K562 (cell line): ENCODE measurements at regions not wholly inside any gene's neighbourhood (a gene's known extent, or its start where the extent isn't known, plus 50 kb on each side); places are given as distances from the start of the nearest gene placed in this dataset.

ENCODE experiments used
- ATAC-seq: fragments of 200-7000 bp; cut with Tn5 transposase; 3 replicates; pipeline ENCODE4 v1.9.1; 2020; ENCODE audit warnings: moderate library complexity
- BruUV-seq: library from RNA; stranded (reverse); fragments of 400-500 nt; replicated peaks from 2 replicates; lab custom pipeline; 2021; lab: Mats Ljungman, UMichigan
- CTCF ChIA-PET: fragments of 300-600 bp; formaldehyde crosslinking; extraction: SDS; loops from one replicate; lab custom pipeline; 2021; ENCODE audit warnings: low intra/inter-chr PET ratio; lab: Yijun Ruan, JAX
- POLR2A ChIA-PET: fragments of 300-600, 350-650 bp; sonication (Branson Sonifier 250); formaldehyde crosslinking; extraction: SDS; loops from one replicate; lab custom pipeline; 2021; ENCODE audit warnings: antibody characterized with exemption, inconsistent platforms; lab: Yijun Ruan, JAX
- DNase-seq, 4 experiments: peaks; one replicate each; pipeline versions ENCODE4 v3.0.0 to v3.0.0-alpha.2; 2011 to 2018; ENCODE audit warnings: low spot score in 3 of 4, mixed read lengths in 3 of 4; ENCODE audit errors: extremely low read depth in 1 of 4
- FAIRE-seq: peaks from 2 replicates; lab custom pipeline; 2011; peaks lifted over from hg19 to GRCh38; lab: Jason Lieb, UNC
- H2AFZ ChIP-seq: 2 replicates; pipeline ENCODE4 v1.6.0; 2011; ENCODE audit warnings: low read depth, low read length, control low read depth, inconsistent platforms
- H3K27ac ChIP-seq: fragments of 200-600 bp; 3 replicates; pipeline ENCODE4 v1.8.0; 2011; ENCODE audit warnings: low read depth, mild to moderate bottlenecking, control low read depth, inconsistent platforms, low read length, moderate library complexity, mixed read lengths; ENCODE audit errors: extremely low read depth
- H3K27me3 ChIP-seq, 2 experiments: fragments of 300-600 bp in 1 of 2; 2 replicates in 1 of 2; 3 replicates in 1 of 2; pipeline versions ENCODE4 v1.6.0 to v1.8.0; 2011; ENCODE audit warnings: inconsistent platforms in 2 of 2, low read length in 2 of 2, mild to moderate bottlenecking in 1 of 2, mixed read lengths in 1 of 2, moderate library complexity in 1 of 2; ENCODE audit not compliant: control insufficient read depth in 2 of 2, insufficient read depth in 2 of 2
- H3K36me3 ChIP-seq: fragments of 300-600 bp; 3 replicates; pipeline ENCODE4 v1.8.0; 2011; ENCODE audit warnings: mild to moderate bottlenecking, low read length, inconsistent platforms; ENCODE audit not compliant: control insufficient read depth, insufficient read depth
- H3K4me1 ChIP-seq, 2 experiments: fragments of 200-600 bp in 1 of 2; replicated peaks in 1 of 2; 2 replicates in 1 of 2; 3 replicates in 1 of 2; pipeline versions ENCODE4 v1.5.1 to v1.8.0; 2011; ENCODE audit warnings: inconsistent platforms in 2 of 2, low read length in 2 of 2, mild to moderate bottlenecking in 1 of 2, mixed read lengths in 1 of 2, moderate library complexity in 1 of 2; ENCODE audit not compliant: control insufficient read depth in 2 of 2, insufficient read depth in 2 of 2
- H3K4me2 ChIP-seq: 2 replicates; pipeline ENCODE4 v1.6.1; 2011; ENCODE audit warnings: low read length, control low read depth, inconsistent platforms, mixed read lengths; ENCODE audit not compliant: insufficient read depth
- H3K4me3 ChIP-seq: fragments of 200-600 bp; sonication (generic), shearing (Covaris generic); 2 replicates; pipeline ENCODE4 v1.5.1; 2016; ENCODE audit warnings: control low read depth, inconsistent platforms
- H3K79me2 ChIP-seq: fragments of 200-600 bp; 3 replicates; pipeline ENCODE4 v1.8.0; 2011; ENCODE audit warnings: low read length, inconsistent platforms; ENCODE audit not compliant: control insufficient read depth, insufficient read depth
- H3K9ac ChIP-seq, 2 experiments: 2 replicates each; pipeline versions ENCODE4 v1.6.0 to v1.6.1; 2011; ENCODE audit warnings: low read depth in 2 of 2, low read length in 2 of 2, control low read depth in 1 of 2, inconsistent platforms in 1 of 2, mild to moderate bottlenecking in 1 of 2, mixed read lengths in 1 of 2; ENCODE audit not compliant: insufficient read depth in 1 of 2
- H3K9me1 ChIP-seq: one replicate; pipeline ENCODE4 v1.6.0; 2011; ENCODE audit warnings: inconsistent platforms, mild to moderate bottlenecking, low read length, moderate library complexity; ENCODE audit not compliant: control insufficient read depth, insufficient read depth
- H3K9me3 ChIP-seq: replicated peaks from 2 replicates; pipeline ENCODE4 v1.5.1; 2011; ENCODE audit warnings: low read depth, low read length, inconsistent platforms; ENCODE audit not compliant: control insufficient read depth, insufficient read depth
- H4K20me1 ChIP-seq: replicated peaks from 2 replicates; pipeline ENCODE4 v1.6.1; 2011; ENCODE audit warnings: low read length, inconsistent platforms, mixed read lengths; ENCODE audit not compliant: control insufficient read depth, insufficient read depth
- CHD2 ChIP-seq: IDR thresholded peaks from 2 replicates; pipeline ENCODE4 v1.6.1; 2011; ENCODE audit warnings: low read depth, low read length
- CREB1 ChIP-seq, 2 experiments: sonication (generic) in 1 of 2; formaldehyde crosslinking in 1 of 2; IDR thresholded peaks; 2 replicates each; pipeline versions ENCODE4 v1.6.1 to v1.8.0; 2012 to 2022; ENCODE audit warnings: inconsistent platforms in 1 of 2, mild to moderate bottlenecking in 1 of 2, missing genetic modification reagents in 1 of 2, moderate library complexity in 1 of 2
- PPARD ChIP-seq: fragments of 250-450 bp; sonication (Bioruptor Pico); IDR thresholded peaks from 2 replicates; pipeline ENCODE4 v1.8.0; 2022; ENCODE audit warnings: inconsistent platforms, mild to moderate bottlenecking, moderate library complexity
- PURB ChIP-seq: sonication (generic); formaldehyde crosslinking; IDR thresholded peaks from 2 replicates; pipeline ENCODE4 v1.9.0; 2021; ENCODE audit warnings: low read depth, mild to moderate bottlenecking, missing genetic modification reagents
- RBM25 ChIP-seq: fragments of 200-400 bp; formaldehyde crosslinking; IDR thresholded peaks from 2 replicates; pipeline ENCODE4 v1.6.1; 2018; ENCODE audit warnings: low read length, low read depth, moderate library complexity; ENCODE audit not compliant: severe bottlenecking
- SMAD2 ChIP-seq: fragments of 150-350 bp; IDR thresholded peaks from 2 replicates; pipeline ENCODE4 v1.6.1; 2014; ENCODE audit warnings: low read depth, mild to moderate bottlenecking, low read length
- SP1 ChIP-seq: sonication (generic); formaldehyde crosslinking; IDR thresholded peaks from 2 replicates; pipeline ENCODE4 v1.8.1; 2022; ENCODE audit warnings: mild to moderate bottlenecking, missing genetic modification reagents
- SRSF1 ChIP-seq: fragments of 200-400 bp; formaldehyde crosslinking; IDR thresholded peaks from 2 replicates; pipeline ENCODE4 v1.6.1; 2017; ENCODE audit warnings: mild to moderate bottlenecking, low read depth, low read length, moderate library complexity
- SUPT5H ChIP-seq: fragments of 450-650 bp; IDR thresholded peaks from 2 replicates; pipeline ENCODE4 v1.6.1; 2016
- ZFX ChIP-seq: sonication (generic); formaldehyde crosslinking; IDR thresholded peaks from 2 replicates; pipeline ENCODE4 v1.8.0; 2022; ENCODE audit warnings: mild to moderate bottlenecking, missing genetic modification reagents, moderate library complexity
- ZNF124 ChIP-seq: sonication (generic); formaldehyde crosslinking; IDR thresholded peaks from 2 replicates; pipeline ENCODE4 v1.8.1; 2022; ENCODE audit warnings: missing genetic modification reagents
- WGBS: fragments of 100-300 bp; shearing (Covaris generic); methylation state at CpG from one replicate; pipeline ENCODE4 v1.1.6; 2016; ENCODE audit warnings: low coverage, mixed read lengths; ENCODE audit not compliant: insufficient coverage; ENCODE audit errors: missing lambda C conversion rate; 5-methylcytosine and 5-hydroxymethylcytosine counted together
- in situ Hi-C: fragments of 300-500 bp; cut with MboI; formaldehyde crosslinking; loops from 4 replicates; pipeline ENCODE4 v1.15.0; 2018; ENCODE audit warnings: inconsistent platforms, mixed read lengths
- intact Hi-C: fragments of 100-400 bp; cut with micrococcal nuclease; formaldehyde crosslinking; loops from 2 replicates; pipeline ENCODE4 v1.14.2; 2022
- TF ChIP-seq, protein P1 (sequence below): fragments of 450-650 bp; IDR thresholded peaks from 2 replicates; pipeline ENCODE4 v1.6.1; 2014; ENCODE audit warnings: low read depth, mild to moderate bottlenecking, moderate library complexity, borderline replicate concordance
- TF ChIP-seq, protein P2 (sequence below): IDR thresholded peaks from 2 replicates; pipeline ENCODE4 v1.6.1; 2011; ENCODE audit warnings: borderline replicate concordance, low read depth, mild to moderate bottlenecking, moderate library complexity, low read length; ENCODE audit not compliant: insufficient read depth, poor library complexity, severe bottlenecking
- TF ChIP-seq, protein P3 (sequence below): fragments of 450-650 bp; IDR thresholded peaks from 2 replicates; pipeline ENCODE4 v1.7.1; 2018; ENCODE audit warnings: mild to moderate bottlenecking, low read depth; ENCODE audit not compliant: partially characterized antibody
- TF ChIP-seq, protein P4 (sequence below): sonication (generic); formaldehyde crosslinking; IDR thresholded peaks from 2 replicates; pipeline ENCODE4 v1.8.0; 2022; ENCODE audit warnings: mild to moderate bottlenecking, missing genetic modification reagents

DNA sequence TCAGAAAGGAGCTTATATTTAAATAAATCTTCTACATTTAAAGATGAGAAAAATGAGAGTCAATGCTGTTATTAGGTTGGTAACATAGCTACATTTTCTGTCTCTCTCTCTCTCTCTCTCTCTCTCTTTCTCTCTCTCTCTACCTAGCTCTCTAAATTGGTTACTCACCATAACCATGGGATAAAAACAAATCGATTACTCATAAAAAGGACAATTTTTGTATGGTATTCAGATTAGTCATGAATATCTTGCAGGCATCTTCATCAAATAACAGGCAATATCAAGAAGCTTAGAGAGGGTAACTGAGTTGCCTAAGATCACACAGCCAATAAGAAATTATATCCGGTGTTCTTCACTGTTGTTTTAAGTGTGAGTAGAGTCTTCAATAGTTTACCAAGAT, 81.8 kb upstream of the ALCAM start (continued):
- TF ChIP-seq, protein P1, sequence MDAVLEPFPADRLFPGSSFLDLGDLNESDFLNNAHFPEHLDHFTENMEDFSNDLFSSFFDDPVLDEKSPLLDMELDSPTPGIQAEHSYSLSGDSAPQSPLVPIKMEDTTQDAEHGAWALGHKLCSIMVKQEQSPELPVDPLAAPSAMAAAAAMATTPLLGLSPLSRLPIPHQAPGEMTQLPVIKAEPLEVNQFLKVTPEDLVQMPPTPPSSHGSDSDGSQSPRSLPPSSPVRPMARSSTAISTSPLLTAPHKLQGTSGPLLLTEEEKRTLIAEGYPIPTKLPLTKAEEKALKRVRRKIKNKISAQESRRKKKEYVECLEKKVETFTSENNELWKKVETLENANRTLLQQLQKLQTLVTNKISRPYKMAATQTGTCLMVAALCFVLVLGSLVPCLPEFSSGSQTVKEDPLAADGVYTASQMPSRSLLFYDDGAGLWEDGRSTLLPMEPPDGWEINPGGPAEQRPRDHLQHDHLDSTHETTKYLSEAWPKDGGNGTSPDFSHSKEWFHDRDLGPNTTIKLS = no peak
- TF ChIP-seq SP1 (CRISPR knock-in tag) (no peak), ZNF124 (CRISPR knock-in tag) (no peak), PURB (CRISPR knock-in tag) (no peak)

DNA sequence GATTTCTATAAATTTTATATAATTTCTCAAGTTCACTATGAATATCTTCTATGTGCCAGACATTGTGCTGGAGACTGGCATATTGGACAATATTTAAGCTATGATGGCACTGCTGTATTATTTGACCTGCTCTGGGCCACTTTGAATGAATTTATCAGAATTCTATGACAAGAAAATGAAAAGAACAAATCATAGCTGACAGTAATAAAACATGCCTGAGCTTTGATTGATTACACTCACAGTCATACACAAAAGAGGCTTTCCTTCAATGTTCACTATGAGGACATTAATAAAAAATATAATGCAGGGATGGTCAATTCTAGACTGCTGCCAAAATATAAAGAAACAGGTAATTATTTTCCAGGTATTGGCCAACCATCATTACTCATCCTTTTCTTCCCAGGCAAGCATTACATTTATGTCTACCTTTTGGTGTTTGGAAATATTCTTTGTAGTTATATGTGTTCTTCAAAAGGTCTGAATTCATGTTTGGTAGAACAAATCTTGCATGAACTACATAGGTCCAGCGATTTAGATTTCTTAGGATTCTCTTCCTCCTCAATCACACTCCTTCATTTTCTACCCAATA, 81.0 kb upstream of the ALCAM start:
- H3K9me3 ChIP-seq = no peaks in the 10 kb centered on the region
- no peak overlapping the region for H3K4me2 ChIP-seq
- no peaks in the 10 kb centered on the region for H3K36me3 ChIP-seq
- no TSS peak for BruUV-seq
- no peaks in the 10 kb centered on the region for H3K9me1 ChIP-seq
- H3K9ac ChIP-seq = no peak overlapping the region
- H3K27me3 ChIP-seq = no peaks in the 10 kb centered on the region
- ATAC-seq (no peak), FAIRE-seq (no peak), DNase-seq (no peak)
- H3K79me2 ChIP-seq = no peaks in the 10 kb centered on the region
- H3K27ac ChIP-seq = no peak overlapping the region
- no peak overlapping the region for H3K4me3 ChIP-seq
- POLR2A ChIA-PET = no interaction called here
- no peaks in the 10 kb centered on the region for H3K4me1 ChIP-seq
- intact Hi-C loops (no loop called here), in situ Hi-C loops (no loop called here)
- H2AFZ ChIP-seq = no peak overlapping the region
- 0% methylated on average over 1 of the region's 1 CpG for WGBS
- CTCF ChIA-PET = no interaction called here
- H4K20me1 ChIP-seq = no peaks in the 10 kb centered on the region
- TF ChIP-seq CHD2 (no peak), SUPT5H (no peak), ZFX (no peak), RBM25 (no peak), PPARD (CRISPR knock-in tag) (no peak), CREB1 (IDR thresholded peaks at IDR 0.05) (no peak), CREB1 (CRISPR knock-in tag; IDR thresholded peaks at IDR 0.05) (no peak), SRSF1 (no peak), SMAD2 (no peak)
- TF ChIP-seq, protein P2, sequence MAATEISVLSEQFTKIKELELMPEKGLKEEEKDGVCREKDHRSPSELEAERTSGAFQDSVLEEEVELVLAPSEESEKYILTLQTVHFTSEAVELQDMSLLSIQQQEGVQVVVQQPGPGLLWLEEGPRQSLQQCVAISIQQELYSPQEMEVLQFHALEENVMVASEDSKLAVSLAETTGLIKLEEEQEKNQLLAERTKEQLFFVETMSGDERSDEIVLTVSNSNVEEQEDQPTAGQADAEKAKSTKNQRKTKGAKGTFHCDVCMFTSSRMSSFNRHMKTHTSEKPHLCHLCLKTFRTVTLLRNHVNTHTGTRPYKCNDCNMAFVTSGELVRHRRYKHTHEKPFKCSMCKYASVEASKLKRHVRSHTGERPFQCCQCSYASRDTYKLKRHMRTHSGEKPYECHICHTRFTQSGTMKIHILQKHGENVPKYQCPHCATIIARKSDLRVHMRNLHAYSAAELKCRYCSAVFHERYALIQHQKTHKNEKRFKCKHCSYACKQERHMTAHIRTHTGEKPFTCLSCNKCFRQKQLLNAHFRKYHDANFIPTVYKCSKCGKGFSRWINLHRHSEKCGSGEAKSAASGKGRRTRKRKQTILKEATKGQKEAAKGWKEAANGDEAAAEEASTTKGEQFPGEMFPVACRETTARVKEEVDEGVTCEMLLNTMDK = no peak
- TF ChIP-seq, protein P3, sequence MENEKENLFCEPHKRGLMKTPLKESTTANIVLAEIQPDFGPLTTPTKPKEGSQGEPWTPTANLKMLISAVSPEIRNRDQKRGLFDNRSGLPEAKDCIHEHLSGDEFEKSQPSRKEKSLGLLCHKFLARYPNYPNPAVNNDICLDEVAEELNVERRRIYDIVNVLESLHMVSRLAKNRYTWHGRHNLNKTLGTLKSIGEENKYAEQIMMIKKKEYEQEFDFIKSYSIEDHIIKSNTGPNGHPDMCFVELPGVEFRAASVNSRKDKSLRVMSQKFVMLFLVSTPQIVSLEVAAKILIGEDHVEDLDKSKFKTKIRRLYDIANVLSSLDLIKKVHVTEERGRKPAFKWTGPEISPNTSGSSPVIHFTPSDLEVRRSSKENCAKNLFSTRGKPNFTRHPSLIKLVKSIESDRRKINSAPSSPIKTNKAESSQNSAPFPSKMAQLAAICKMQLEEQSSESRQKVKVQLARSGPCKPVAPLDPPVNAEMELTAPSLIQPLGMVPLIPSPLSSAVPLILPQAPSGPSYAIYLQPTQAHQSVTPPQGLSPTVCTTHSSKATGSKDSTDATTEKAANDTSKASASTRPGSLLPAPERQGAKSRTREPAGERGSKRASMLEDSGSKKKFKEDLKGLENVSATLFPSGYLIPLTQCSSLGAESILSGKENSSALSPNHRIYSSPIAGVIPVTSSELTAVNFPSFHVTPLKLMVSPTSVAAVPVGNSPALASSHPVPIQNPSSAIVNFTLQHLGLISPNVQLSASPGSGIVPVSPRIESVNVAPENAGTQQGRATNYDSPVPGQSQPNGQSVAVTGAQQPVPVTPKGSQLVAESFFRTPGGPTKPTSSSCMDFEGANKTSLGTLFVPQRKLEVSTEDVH = no peak
- TF ChIP-seq, protein P4, sequence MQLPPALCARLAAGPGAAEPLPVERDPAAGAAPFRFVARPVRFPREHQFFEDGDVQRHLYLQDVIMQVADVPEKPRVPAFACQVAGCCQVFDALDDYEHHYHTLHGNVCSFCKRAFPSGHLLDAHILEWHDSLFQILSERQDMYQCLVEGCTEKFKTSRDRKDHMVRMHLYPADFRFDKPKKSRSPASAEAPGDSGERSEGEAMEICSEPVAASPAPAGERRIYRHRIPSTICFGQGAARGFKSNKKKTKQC (CRISPR knock-in tag) = no peak
